Activated CD4-positive, alpha-beta T cell treated with anti-CD3 and anti-CD28 coated beads, Interleukin-2, Interleukin-6, amounts not matched to agents 100 ng/mL and 50 ng/mL, durations not matched to agents 16 hours and 8 hours (primary cell): ENCODE measurements at regions not wholly inside any gene's neighbourhood (a gene's known extent, or its start where the extent isn't known, plus 50 kb on each side); places are given as distances from the start of the nearest gene placed in this dataset.
"Not testable (repeated sequence)": the region's sequence is repeated elsewhere in the genome, so short reads cannot be mapped to it uniquely, and the experiment has no call there.

ENCODE experiments used
- DNase-seq: peaks from one replicate; pipeline ENCODE4 v3.0.0-alpha.2; 2020

DNA sequence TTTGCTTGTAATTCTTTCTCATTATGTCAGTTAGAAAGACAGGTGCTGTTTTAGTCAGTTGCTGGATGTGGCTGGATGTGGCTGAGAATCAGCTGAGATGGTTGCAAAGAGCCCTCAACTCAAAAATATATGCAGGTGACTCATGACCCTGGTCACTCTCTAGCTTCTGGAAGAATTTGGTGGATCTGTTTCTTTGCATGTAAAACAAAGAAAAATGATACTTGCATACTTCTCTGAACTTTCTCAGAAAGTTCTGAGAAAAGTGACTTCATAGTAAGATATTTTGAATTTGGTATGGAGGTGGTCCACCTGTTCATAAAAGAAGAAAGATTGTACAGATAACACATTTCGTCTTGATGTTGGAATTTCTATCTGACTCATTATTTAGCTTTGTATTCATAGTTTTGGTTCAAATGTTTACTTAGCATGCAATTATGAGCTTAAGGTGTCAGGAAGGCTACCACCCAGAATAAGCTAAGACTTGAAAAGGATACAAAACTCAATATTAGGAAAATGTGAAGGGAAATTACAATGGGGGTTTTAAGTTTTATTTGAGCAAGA, 163.2 kb upstream of the OLIG3 start:
- DNase-seq: peak; percentile 83

DNA sequence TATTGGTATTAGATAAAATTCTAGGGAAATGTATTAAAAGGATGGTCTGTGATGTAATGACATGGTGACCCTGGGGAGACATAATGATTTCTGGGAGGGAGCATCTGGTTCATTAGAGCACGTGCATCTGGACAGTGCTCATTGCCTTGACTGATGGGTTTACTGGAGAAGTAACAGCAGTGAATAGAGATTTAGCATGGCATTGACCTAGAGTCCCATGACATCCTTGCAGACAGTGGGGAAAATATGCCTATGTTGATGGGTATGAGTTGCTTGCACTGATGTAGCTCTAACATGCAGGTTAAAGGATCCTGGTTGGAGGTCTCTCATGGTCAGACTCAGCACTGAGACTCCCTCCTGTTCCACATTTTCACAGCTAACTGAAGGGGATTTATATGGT, 164.1 kb upstream of the OLIG3 start:
- DNase-seq: no peak

DNA sequence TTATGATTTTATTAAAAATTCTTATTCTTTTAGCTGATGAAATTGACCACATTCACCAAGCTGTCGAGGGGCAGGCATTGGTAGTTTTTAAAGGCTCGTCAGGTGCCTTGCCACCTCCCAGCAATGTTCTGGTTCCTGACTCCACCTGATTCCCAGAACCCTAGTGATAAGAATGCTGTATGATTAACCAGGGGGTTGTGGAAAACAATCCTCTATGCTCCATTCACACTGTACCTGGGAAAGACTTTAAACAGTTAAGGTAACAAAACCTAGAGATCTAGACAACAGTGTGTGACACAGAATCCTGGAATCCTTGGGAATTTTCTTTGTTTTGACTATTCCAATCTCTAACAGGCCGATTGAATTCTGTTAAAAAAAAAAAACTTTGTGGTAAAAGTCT, 165.7 kb upstream of the OLIG3 start:
- no peak for DNase-seq

DNA sequence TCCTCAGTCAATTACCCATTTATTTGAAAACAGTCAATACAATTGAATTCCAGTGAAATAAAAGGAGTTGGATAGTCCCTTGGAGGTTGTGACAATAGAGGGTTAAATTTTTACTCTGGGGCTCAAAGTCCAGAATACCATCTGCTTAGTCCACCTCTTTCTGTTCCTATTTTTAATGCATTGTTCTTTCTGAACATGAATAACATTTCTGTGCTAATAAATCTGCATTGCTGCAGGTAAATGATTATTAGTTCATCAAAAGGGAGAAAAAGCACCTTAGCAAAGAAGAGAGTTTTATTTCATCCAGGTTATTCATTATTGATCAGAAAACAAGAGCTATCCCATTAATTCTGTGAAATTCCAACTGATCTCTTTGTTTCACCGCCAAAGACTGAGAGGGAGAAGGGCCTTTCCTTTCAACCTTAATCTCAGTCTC, 166.1 kb upstream of the OLIG3 start:
- no peak for DNase-seq

- DNase-seq: peak; percentile 47
These were observed 167.4 kb upstream of the OLIG3 start for GRCh38 chr6:137661601-137662000.

GRCh38 chr6:137664183-137664582, 170.0 kb upstream of the OLIG3 start:
- no peak for DNase-seq

GRCh38 chr6:137665342-137665934, 171.2 kb upstream of the OLIG3 start:
- no peak for DNase-seq

DNA sequence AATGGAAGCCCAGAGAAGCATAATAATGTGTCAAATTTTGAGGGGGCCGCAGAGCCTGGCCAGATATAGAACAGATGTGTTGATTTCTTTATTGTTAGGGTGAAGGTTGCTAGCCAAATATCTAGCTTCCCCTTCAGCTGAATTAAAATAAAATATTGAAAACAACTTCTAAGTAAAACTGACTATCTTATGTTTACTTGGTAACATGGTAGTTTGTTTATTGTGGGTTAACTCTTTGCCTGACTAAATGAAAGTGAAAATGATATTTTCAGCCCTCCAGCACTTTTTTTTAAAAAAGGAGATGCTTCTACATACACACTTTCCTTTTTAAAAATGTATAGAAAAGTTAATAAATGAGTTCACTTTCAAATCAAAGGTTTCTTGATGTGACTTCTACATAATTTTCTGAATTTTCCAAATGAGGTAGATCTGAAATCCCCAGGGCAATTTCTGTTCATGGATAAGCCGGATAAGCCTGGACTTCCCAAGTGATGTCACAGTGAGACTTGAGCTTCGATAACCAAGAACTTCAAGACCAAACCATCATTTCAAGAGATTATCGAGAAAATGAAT, 172.1 kb upstream of the OLIG3 start:
- DNase-seq: no peak

DNA sequence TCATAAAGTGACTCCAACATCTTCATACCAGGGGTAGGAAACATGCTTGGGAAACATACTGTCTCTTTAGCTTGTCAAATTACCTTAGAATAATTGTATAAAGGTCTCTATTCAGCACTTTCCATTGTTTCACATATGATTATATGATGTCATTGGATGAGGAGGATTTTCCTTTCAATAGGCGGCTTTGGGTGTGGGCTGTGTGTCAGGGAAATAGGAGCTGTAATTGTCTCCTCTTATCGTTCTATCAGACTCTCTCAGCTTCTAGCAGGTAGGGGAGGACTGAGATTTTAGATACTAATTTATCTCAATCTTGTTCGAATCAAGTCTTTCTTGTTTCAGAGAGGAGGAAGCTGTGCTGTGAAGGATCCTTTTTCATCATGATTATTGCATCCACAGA, 179.4 kb upstream of the OLIG3 start:
- DNase-seq: no peak

GRCh38 chr6:137676888-137677287, 182.7 kb upstream of the OLIG3 start:
- peak; percentile 34 for DNase-seq

- no peak for DNase-seq
These were observed 183.5 kb upstream of the OLIG3 start for GRCh38 chr6:137677709-137678108.

- peak; percentile 72 for DNase-seq
These were observed 184.3 kb upstream of the OLIG3 start for GRCh38 chr6:137678451-137678850.

DNA sequence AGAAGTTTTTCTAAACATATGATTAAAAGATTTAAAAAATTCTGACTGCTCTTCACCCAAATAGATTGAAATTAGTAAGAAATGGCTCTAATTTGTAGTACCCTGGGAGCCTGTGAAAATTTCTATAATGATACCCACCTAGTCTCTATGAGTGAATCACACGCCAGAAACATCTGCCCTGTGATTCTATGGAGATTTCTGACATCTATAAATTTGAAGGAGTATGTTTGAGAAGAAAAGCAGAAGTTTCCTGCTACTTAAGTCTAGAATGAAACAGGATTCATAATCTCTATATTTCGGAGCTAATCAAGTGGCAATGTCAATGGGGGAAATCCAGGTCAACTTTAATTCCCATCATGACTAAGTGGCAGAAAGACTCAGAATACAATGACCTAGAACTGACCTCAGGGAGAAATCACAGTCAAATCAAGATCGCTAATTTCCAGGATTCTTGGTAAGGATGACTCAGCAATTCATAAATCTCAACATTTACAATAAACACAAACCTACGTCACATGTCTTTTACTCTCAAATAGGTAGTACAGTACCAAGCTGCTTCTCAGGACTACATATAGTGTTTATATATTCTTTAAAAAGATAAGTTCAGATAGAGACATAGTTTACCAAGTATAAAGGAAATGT, 186.2 kb upstream of the TNFAIP3 start:
- peak; percentile 81 for DNase-seq

- DNase-seq: no peak
These were observed 185.5 kb upstream of the TNFAIP3 start for GRCh38 chr6:137681445-137682009.

GRCh38 chr6:137682658-137683057, 184.4 kb upstream of the TNFAIP3 start:
- DNase-seq: not testable (repeated sequence)

GRCh38 chr6:137683916-137684315, 183.1 kb upstream of the TNFAIP3 start:
- no peak for DNase-seq

DNA sequence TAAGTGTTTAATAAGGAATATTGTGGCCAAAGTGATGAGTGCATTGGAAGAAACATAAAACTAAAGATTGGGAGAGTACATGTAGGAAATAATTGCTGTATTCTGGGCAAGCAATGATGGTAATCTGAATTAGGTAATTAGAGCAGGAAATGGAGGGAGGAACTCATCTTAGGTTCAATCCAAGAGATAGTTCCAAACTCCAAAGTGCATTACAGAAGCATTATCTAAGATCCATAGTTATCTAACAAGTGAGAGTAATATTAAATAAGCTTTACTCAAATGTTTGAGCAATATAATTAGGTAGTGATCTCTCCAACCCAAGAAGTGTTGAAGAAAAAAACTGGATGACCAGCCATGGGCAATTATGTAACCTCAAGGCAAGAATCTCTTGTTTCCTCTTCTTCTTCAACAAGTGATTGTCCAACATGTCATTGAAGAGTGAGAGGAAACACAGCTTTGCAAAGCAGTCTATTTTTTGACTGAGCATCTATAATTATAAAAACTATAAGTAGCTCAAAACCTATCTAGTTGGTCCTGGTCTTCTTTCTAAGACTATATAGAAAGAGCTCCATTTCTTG, 181.2 kb upstream of the TNFAIP3 start:
- DNase-seq: no peak

GRCh38 chr6:137687818-137688217, 179.2 kb upstream of the TNFAIP3 start:
- DNase-seq: no peak

GRCh38 chr6:137688230-137688971, 178.7 kb upstream of the TNFAIP3 start:
- no peak for DNase-seq

DNA sequence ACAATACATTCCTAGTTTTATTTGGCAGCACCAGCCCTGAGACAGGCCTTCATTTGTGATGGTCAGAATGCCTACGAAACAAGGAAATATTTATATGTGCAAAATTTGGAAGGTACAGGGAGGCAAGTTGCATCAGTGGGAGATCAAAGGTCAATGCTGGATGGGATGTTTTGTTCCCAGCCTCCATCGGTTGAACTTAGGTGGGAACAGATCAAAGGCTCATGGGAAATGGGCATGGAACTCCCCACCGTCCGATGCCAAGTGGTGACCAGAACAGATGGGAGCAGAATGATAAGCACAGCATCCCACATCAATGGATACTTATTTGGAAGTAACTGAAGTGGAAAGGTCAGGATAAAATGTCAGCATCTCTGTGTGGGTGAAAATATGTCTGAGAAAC, 177.7 kb upstream of the TNFAIP3 start:
- DNase-seq: no peak

GRCh38 chr6:137690034-137690433, 177.0 kb upstream of the TNFAIP3 start:
- DNase-seq: no peak

GRCh38 chr6:137690721-137691120, 176.3 kb upstream of the TNFAIP3 start:
- DNase-seq: no peak

DNA sequence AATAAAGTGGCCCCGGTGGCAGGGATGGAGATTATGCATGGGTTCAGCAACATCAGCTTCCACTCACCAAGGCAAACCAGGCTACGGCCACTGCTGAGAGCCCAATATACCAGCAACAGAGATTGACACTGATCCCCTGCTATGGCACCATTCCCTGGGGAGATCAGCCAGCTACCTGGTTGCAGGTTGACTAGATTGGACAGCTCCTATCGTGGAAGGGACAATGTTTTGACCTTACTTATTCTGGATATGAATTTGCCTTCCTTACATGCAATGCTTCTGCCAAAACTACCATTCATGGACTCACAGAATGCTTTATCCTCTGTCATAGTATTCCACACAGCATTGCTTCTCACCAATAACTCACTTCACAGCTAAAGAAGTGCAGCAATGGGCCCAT, 174.8 kb upstream of the TNFAIP3 start:
- DNase-seq: no peak
